Keratinocyte (primary cell): ENCODE measurements at regions not wholly inside any gene's neighbourhood (a gene's known extent, or its start where the extent isn't known, plus 50 kb on each side); places are given as distances from the start of the nearest gene placed in this dataset.

Experiments
- EZH2 ChIP-seq: IDR thresholded peaks from one replicate; pipeline ENCODE4 v1.6.1; 2012; ENCODE audit warnings: inconsistent platforms, mild to moderate bottlenecking, low read length, moderate library complexity
- TF ChIP-seq, protein P1 (sequence below), 3 experiments: IDR thresholded peaks in 1 of 3; conservative IDR thresholded peaks in 1 of 3; optimal IDR thresholded peaks in 1 of 3; 2 replicates in 2 of 3; 3 replicates in 1 of 3; pipeline versions ENCODE3 to v1.5.1; 2011; ENCODE audit warnings: low read length in 3 of 3, mild to moderate bottlenecking in 3 of 3, moderate library complexity in 2 of 3, control low read depth in 1 of 3, inconsistent platforms in 1 of 3; ENCODE audit not compliant: insufficient read depth in 2 of 3; ENCODE audit errors: extremely low read depth in 1 of 3

DNA sequence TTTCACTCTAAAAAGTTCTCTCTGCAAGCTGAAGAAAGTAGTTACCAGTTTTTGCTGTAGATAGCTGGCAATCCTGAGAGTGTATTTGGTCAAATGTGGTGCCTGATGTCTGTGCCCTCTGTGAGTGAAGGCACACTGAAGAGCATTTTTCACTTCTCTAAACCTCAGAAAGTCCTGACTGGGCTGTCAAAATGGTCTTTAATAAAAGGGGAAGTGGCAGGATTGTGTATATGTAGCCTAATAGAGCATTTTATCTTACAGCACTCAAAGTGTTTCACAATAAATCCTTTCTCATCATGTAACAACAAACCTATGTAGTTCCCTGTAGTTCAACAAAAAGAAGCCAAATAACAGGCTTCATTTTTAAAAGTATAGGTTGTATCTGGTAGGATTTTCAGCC lies 1552.3 kb upstream of the SLC39A10 start:
- TF ChIP-seq, protein P1, sequence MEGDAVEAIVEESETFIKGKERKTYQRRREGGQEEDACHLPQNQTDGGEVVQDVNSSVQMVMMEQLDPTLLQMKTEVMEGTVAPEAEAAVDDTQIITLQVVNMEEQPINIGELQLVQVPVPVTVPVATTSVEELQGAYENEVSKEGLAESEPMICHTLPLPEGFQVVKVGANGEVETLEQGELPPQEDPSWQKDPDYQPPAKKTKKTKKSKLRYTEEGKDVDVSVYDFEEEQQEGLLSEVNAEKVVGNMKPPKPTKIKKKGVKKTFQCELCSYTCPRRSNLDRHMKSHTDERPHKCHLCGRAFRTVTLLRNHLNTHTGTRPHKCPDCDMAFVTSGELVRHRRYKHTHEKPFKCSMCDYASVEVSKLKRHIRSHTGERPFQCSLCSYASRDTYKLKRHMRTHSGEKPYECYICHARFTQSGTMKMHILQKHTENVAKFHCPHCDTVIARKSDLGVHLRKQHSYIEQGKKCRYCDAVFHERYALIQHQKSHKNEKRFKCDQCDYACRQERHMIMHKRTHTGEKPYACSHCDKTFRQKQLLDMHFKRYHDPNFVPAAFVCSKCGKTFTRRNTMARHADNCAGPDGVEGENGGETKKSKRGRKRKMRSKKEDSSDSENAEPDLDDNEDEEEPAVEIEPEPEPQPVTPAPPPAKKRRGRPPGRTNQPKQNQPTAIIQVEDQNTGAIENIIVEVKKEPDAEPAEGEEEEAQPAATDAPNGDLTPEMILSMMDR (optimal IDR thresholded peaks at IDR 0.05 in 1 of 3, IDR thresholded peaks at IDR 0.05 in 1 of 3, conservative IDR thresholded peaks at IDR 0.05 in 1 of 3; ENCODE audit: extremely low read depth in 1 of 3, insufficient read depth in 2 of 3, low read length in 3 of 3) = no peak
- no peak for TF ChIP-seq EZH2
